DND-41 (cell line): ENCODE measurements at regions not wholly inside any gene's neighbourhood (a gene's known extent, or its start where the extent isn't known, plus 50 kb on each side); places are given as distances from the start of the nearest gene placed in this dataset.

Experiments
- EZH2 ChIP-seq: IDR thresholded peaks from 3 replicates; pipeline ENCODE4 v1.6.1; 2012; ENCODE audit warnings: borderline replicate concordance, low read depth, mild to moderate bottlenecking, moderate library complexity, low read length, inconsistent platforms; ENCODE audit not compliant: severe bottlenecking
- TF ChIP-seq, protein P1 (sequence below): IDR thresholded peaks from 2 replicates; pipeline ENCODE4 v1.5.1; 2012; ENCODE audit warnings: borderline replicate concordance, low read length, moderate library complexity, mild to moderate bottlenecking; ENCODE audit not compliant: poor library complexity, severe bottlenecking; ENCODE audit errors: extremely low read depth

DNA sequence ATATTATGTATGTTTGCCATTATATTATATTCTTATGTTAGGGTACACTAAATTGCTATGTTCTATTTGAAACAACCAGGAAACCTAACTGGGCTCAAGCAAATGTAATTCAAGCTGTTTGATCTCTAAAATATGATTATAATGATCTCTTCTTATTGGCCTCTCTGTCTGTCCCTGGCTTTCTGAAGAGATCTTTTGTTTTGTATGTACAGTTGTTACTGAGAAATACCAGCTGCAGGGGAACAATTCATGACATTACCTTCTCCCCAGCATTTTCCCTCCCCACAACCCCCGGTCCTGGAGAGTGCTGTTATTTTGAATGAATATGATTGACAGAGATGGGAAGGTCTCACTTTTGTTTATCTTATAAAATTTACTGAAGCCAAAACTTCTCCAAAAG lies 54.8 kb upstream of the CD28 start:
- TF ChIP-seq, protein P1, sequence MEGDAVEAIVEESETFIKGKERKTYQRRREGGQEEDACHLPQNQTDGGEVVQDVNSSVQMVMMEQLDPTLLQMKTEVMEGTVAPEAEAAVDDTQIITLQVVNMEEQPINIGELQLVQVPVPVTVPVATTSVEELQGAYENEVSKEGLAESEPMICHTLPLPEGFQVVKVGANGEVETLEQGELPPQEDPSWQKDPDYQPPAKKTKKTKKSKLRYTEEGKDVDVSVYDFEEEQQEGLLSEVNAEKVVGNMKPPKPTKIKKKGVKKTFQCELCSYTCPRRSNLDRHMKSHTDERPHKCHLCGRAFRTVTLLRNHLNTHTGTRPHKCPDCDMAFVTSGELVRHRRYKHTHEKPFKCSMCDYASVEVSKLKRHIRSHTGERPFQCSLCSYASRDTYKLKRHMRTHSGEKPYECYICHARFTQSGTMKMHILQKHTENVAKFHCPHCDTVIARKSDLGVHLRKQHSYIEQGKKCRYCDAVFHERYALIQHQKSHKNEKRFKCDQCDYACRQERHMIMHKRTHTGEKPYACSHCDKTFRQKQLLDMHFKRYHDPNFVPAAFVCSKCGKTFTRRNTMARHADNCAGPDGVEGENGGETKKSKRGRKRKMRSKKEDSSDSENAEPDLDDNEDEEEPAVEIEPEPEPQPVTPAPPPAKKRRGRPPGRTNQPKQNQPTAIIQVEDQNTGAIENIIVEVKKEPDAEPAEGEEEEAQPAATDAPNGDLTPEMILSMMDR, result no peak
- no peak for TF ChIP-seq EZH2
